GM20431 (cell line): ENCODE measurements at regions not wholly inside any gene's neighbourhood (a gene's known extent, or its start where the extent isn't known, plus 50 kb on each side); places are given as distances from the start of the nearest gene placed in this dataset.

Experiments
- in situ Hi-C: fragments of 300-500 bp; cut with MseI, MboI; formaldehyde crosslinking; loops from one replicate; pipeline ENCODE4 v1.15.0; 2020; ENCODE audit warnings: low sequenced_read_pairs; ENCODE audit not compliant: unreplicated experiment

GRCh38 chr1:219439376-219439775, 173.5 kb downstream of the ZC3H11B start:
- in situ Hi-C loops = no loop called here

GRCh38 chr1:219438386-219438785, 174.5 kb downstream of the ZC3H11B start:
- in situ Hi-C loops = no loop called here

- in situ Hi-C loops = no loop called here
These were observed 178.0 kb downstream of the ZC3H11B start for GRCh38 chr1:219434923-219435297.

- in situ Hi-C loops = no loop called here
These were observed 178.5 kb downstream of the ZC3H11B start for GRCh38 chr1:219434285-219434922.

GRCh38 chr1:219433496-219434131, 179.3 kb downstream of the ZC3H11B start:
- in situ Hi-C loops = no loop called here

- in situ Hi-C loops = no loop called here
These were observed 179.9 kb downstream of the ZC3H11B start for GRCh38 chr1:219433001-219433400.

- in situ Hi-C loops = no loop called here
These were observed 180.7 kb downstream of the ZC3H11B start for GRCh38 chr1:219432191-219432606.

- in situ Hi-C loops = no loop called here
These were observed 182.5 kb downstream of the ZC3H11B start for GRCh38 chr1:219430419-219430818.

GRCh38 chr1:219428651-219429050, 184.3 kb downstream of the ZC3H11B start:
- in situ Hi-C loops = no loop called here

- in situ Hi-C loops = no loop called here
These were observed 184.9 kb downstream of the ZC3H11B start for GRCh38 chr1:219427989-219428388.

GRCh38 chr1:219427403-219427802, 185.5 kb downstream of the ZC3H11B start:
- in situ Hi-C loops = no loop called here

- in situ Hi-C loops = loop anchor here (25.0 kb wide), 1 partner anchor 1086 kb away; the partner anchor contains the start of gene TGFB2
These were observed 189.9 kb downstream of the ZC3H11B start for GRCh38 chr1:219422811-219423598.

- in situ Hi-C loops = loop anchor here (25.0 kb wide), 1 partner anchor 1084 kb away; the partner anchor contains the start of gene TGFB2
These were observed 192.0 kb downstream of the ZC3H11B start for GRCh38 chr1:219420913-219421312.

- in situ Hi-C loops = loop anchor here (25.0 kb wide), 1 partner anchor 1083 kb away; the partner anchor contains the start of gene TGFB2
These were observed 193.0 kb downstream of the ZC3H11B start for GRCh38 chr1:219419860-219420259.

- in situ Hi-C loops = loop anchor here (25.0 kb wide), 1 partner anchor 1082 kb away; the partner anchor contains the start of gene TGFB2
These were observed 193.8 kb downstream of the ZC3H11B start for GRCh38 chr1:219419065-219419464.

GRCh38 chr1:219417610-219418009, 195.3 kb downstream of the ZC3H11B start:
- in situ Hi-C loops = loop anchor here (25.0 kb wide), 1 partner anchor 1080 kb away; the partner anchor contains the start of gene TGFB2

GRCh38 chr1:219416598-219417238, 196.2 kb downstream of the ZC3H11B start:
- in situ Hi-C loops = loop anchor here (25.0 kb wide), 1 partner anchor 1079 kb away; the partner anchor contains the start of gene TGFB2

GRCh38 chr1:219415915-219416314, 197.0 kb downstream of the ZC3H11B start:
- in situ Hi-C loops = loop anchor here (25.0 kb wide), 1 partner anchor 1079 kb away; the partner anchor contains the start of gene TGFB2

- in situ Hi-C loops = loop anchor here (25.0 kb wide), 1 partner anchor 1078 kb away; the partner anchor contains the start of gene TGFB2
These were observed 197.5 kb downstream of the ZC3H11B start for GRCh38 chr1:219415433-219415832.

- in situ Hi-C loops = loop anchor here (25.0 kb wide), 1 partner anchor 1077 kb away; the partner anchor contains the start of gene TGFB2
These were observed 198.7 kb downstream of the ZC3H11B start for GRCh38 chr1:219414250-219414649.
